GM23338 (cell line): ENCODE measurements at regions not wholly inside any gene's neighbourhood (a gene's known extent, or its start where the extent isn't known, plus 50 kb on each side); places are given as distances from the start of the nearest gene placed in this dataset.

Experiments
- CREB1 ChIP-seq: fragments of 250-450 bp; sonication (Bioruptor Pico); IDR thresholded peaks from 2 replicates; pipeline ENCODE4 v1.5.0; 2020; ENCODE audit warnings: low read depth, mild to moderate bottlenecking, moderate library complexity
- CTCF ChIP-seq, 2 experiments: fragments of 200-600 bp in 1 of 2; sonication (generic) in 1 of 2; conservative IDR thresholded peaks; 2 replicates each; pipeline versions ENCODE4 v1.5.1 to v1.6.1; 2016 to 2017; ENCODE audit warnings: antibody characterized with exemption in 2 of 2, low read depth in 2 of 2, mild to moderate bottlenecking in 2 of 2, moderate library complexity in 1 of 2
- ETS1 ChIP-seq: IDR thresholded peaks from 2 replicates; pipeline ENCODE4 v1.6.1; 2016; ENCODE audit warnings: antibody characterized with exemption
- EZH2 ChIP-seq: fragments of 200-600 bp; sonication (generic); IDR thresholded peaks from one replicate; pipeline ENCODE4 v1.8.0; 2017; ENCODE audit warnings: antibody characterized with exemption, mild to moderate bottlenecking, low read depth; ENCODE audit not compliant: unreplicated experiment
- EZH2phosphoT487 ChIP-seq: fragments of 200-600 bp; sonication (generic); IDR thresholded peaks from one replicate; pipeline ENCODE4 v1.8.1; 2018; ENCODE audit warnings: antibody characterized with exemption; ENCODE audit not compliant: unreplicated experiment
- JUNB ChIP-seq: IDR thresholded peaks from one replicate; pipeline ENCODE4 v1.6.1; 2016; ENCODE audit warnings: antibody characterized with exemption; ENCODE audit not compliant: unreplicated experiment
- NANOG ChIP-seq: IDR thresholded peaks from 2 replicates; pipeline ENCODE4 v1.6.1; 2016; ENCODE audit warnings: antibody characterized with exemption, borderline replicate concordance
- POLR2AphosphoS5 ChIP-seq: IDR thresholded peaks from 2 replicates; pipeline ENCODE4 v1.6.1; 2016; ENCODE audit warnings: antibody characterized with exemption, low read depth
- ZNF462 ChIP-seq: fragments of 250-450 bp; sonication (Bioruptor Pico); IDR thresholded peaks from 2 replicates; pipeline ENCODE4 v1.5.0; 2020; ENCODE audit warnings: mild to moderate bottlenecking, moderate library complexity

GRCh38 chr9:29865764-29866313 lies 2292.6 kb upstream of the C9orf72 start:
- TF ChIP-seq EZH2 (no peak), CTCF (conservative IDR thresholded peaks at IDR 0.05; ENCODE audit: low read depth in 2 of 2) (no peak), ETS1 (no peak), CREB1 (CRISPR knock-in tag) (no peak), POLR2AphosphoS5 (no peak), JUNB (no peak), EZH2phosphoT487 (no peak), NANOG (no peak), ZNF462 (no peak)
